K562 (cell line): ENCODE measurements at regions not wholly inside any gene's neighbourhood (a gene's known extent, or its start where the extent isn't known, plus 50 kb on each side); places are given as distances from the start of the nearest gene placed in this dataset.

Experiments used
- ATAC-seq: fragments of 200-7000 bp; cut with Tn5 transposase; 3 replicates; pipeline ENCODE4 v1.9.1; 2020; ENCODE audit warnings: moderate library complexity
- BruUV-seq: library from RNA; stranded (reverse); fragments of 400-500 nt; replicated peaks from 2 replicates; lab custom pipeline; 2021; lab: Mats Ljungman, UMichigan
- CTCF ChIA-PET: fragments of 300-600 bp; formaldehyde crosslinking; extraction: SDS; loops from one replicate; lab custom pipeline; 2021; ENCODE audit warnings: low intra/inter-chr PET ratio; lab: Yijun Ruan, JAX
- POLR2A ChIA-PET: fragments of 300-600, 350-650 bp; sonication (Branson Sonifier 250); formaldehyde crosslinking; extraction: SDS; loops from one replicate; lab custom pipeline; 2021; ENCODE audit warnings: antibody characterized with exemption, inconsistent platforms; lab: Yijun Ruan, JAX
- DNase-seq, 4 experiments: peaks; one replicate each; pipeline versions ENCODE4 v3.0.0 to v3.0.0-alpha.2; 2011 to 2018; ENCODE audit warnings: low spot score in 3 of 4, mixed read lengths in 3 of 4; ENCODE audit errors: extremely low read depth in 1 of 4
- FAIRE-seq: peaks from 2 replicates; lab custom pipeline; 2011; peaks lifted over from hg19 to GRCh38; lab: Jason Lieb, UNC
- H2AFZ ChIP-seq: 2 replicates; pipeline ENCODE4 v1.6.0; 2011; ENCODE audit warnings: low read depth, low read length, control low read depth, inconsistent platforms
- H3K27ac ChIP-seq: fragments of 200-600 bp; 3 replicates; pipeline ENCODE4 v1.8.0; 2011; ENCODE audit warnings: low read depth, mild to moderate bottlenecking, control low read depth, inconsistent platforms, low read length, moderate library complexity, mixed read lengths; ENCODE audit errors: extremely low read depth
- H3K27me3 ChIP-seq, 2 experiments: fragments of 300-600 bp in 1 of 2; 2 replicates in 1 of 2; 3 replicates in 1 of 2; pipeline versions ENCODE4 v1.6.0 to v1.8.0; 2011; ENCODE audit warnings: inconsistent platforms in 2 of 2, low read length in 2 of 2, mild to moderate bottlenecking in 1 of 2, mixed read lengths in 1 of 2, moderate library complexity in 1 of 2; ENCODE audit not compliant: control insufficient read depth in 2 of 2, insufficient read depth in 2 of 2
- H3K36me3 ChIP-seq: fragments of 300-600 bp; 3 replicates; pipeline ENCODE4 v1.8.0; 2011; ENCODE audit warnings: mild to moderate bottlenecking, low read length, inconsistent platforms; ENCODE audit not compliant: control insufficient read depth, insufficient read depth
- H3K4me1 ChIP-seq, 2 experiments: fragments of 200-600 bp in 1 of 2; replicated peaks in 1 of 2; 2 replicates in 1 of 2; 3 replicates in 1 of 2; pipeline versions ENCODE4 v1.5.1 to v1.8.0; 2011; ENCODE audit warnings: inconsistent platforms in 2 of 2, low read length in 2 of 2, mild to moderate bottlenecking in 1 of 2, mixed read lengths in 1 of 2, moderate library complexity in 1 of 2; ENCODE audit not compliant: control insufficient read depth in 2 of 2, insufficient read depth in 2 of 2
- H3K4me2 ChIP-seq: 2 replicates; pipeline ENCODE4 v1.6.1; 2011; ENCODE audit warnings: low read length, control low read depth, inconsistent platforms, mixed read lengths; ENCODE audit not compliant: insufficient read depth
- H3K4me3 ChIP-seq: fragments of 200-600 bp; sonication (generic), shearing (Covaris generic); 2 replicates; pipeline ENCODE4 v1.5.1; 2016; ENCODE audit warnings: control low read depth, inconsistent platforms
- H3K79me2 ChIP-seq: fragments of 200-600 bp; 3 replicates; pipeline ENCODE4 v1.8.0; 2011; ENCODE audit warnings: low read length, inconsistent platforms; ENCODE audit not compliant: control insufficient read depth, insufficient read depth
- H3K9ac ChIP-seq, 2 experiments: 2 replicates each; pipeline versions ENCODE4 v1.6.0 to v1.6.1; 2011; ENCODE audit warnings: low read depth in 2 of 2, low read length in 2 of 2, control low read depth in 1 of 2, inconsistent platforms in 1 of 2, mild to moderate bottlenecking in 1 of 2, mixed read lengths in 1 of 2; ENCODE audit not compliant: insufficient read depth in 1 of 2
- H3K9me1 ChIP-seq: one replicate; pipeline ENCODE4 v1.6.0; 2011; ENCODE audit warnings: inconsistent platforms, mild to moderate bottlenecking, low read length, moderate library complexity; ENCODE audit not compliant: control insufficient read depth, insufficient read depth
- H3K9me3 ChIP-seq: replicated peaks from 2 replicates; pipeline ENCODE4 v1.5.1; 2011; ENCODE audit warnings: low read depth, low read length, inconsistent platforms; ENCODE audit not compliant: control insufficient read depth, insufficient read depth
- H4K20me1 ChIP-seq: replicated peaks from 2 replicates; pipeline ENCODE4 v1.6.1; 2011; ENCODE audit warnings: low read length, inconsistent platforms, mixed read lengths; ENCODE audit not compliant: control insufficient read depth, insufficient read depth
- CBFB ChIP-seq: sonication (generic); formaldehyde crosslinking; IDR thresholded peaks from 2 replicates; pipeline ENCODE4 v1.4.0; 2020; ENCODE audit warnings: mild to moderate bottlenecking, missing genetic modification reagents
- ELK1 ChIP-seq: sonication (generic); formaldehyde crosslinking; IDR thresholded peaks from 2 replicates; pipeline ENCODE4 v1.8.1; 2022; ENCODE audit warnings: missing genetic modification reagents
- FOXJ3 ChIP-seq: sonication (generic); formaldehyde crosslinking; IDR thresholded peaks from 2 replicates; pipeline ENCODE4 v1.4.0; 2020; ENCODE audit warnings: mild to moderate bottlenecking, missing genetic modification reagents
- FOXK1 ChIP-seq: sonication (generic); formaldehyde crosslinking; IDR thresholded peaks from 2 replicates; pipeline ENCODE4 v1.8.0; 2022; ENCODE audit warnings: missing genetic modification reagents, mild to moderate bottlenecking, borderline replicate concordance
- JUNB ChIP-seq: fragments of 450-650 bp; formaldehyde crosslinking; conservative IDR thresholded peaks from 2 replicates; pipeline ENCODE4 v1.4.0; 2020; ENCODE audit warnings: mild to moderate bottlenecking
- POLR2G ChIP-seq: fragments of 200-400 bp; formaldehyde crosslinking; IDR thresholded peaks from 2 replicates; pipeline ENCODE4 v1.6.1; 2017; ENCODE audit warnings: low read depth, mild to moderate bottlenecking, antibody characterized with exemption, low read length, moderate library complexity
- PURB ChIP-seq: sonication (generic); formaldehyde crosslinking; IDR thresholded peaks from 2 replicates; pipeline ENCODE4 v1.9.0; 2021; ENCODE audit warnings: low read depth, mild to moderate bottlenecking, missing genetic modification reagents
- THRAP3 ChIP-seq: fragments of 450-650 bp; IDR thresholded peaks from 2 replicates; pipeline ENCODE4 v1.6.1; 2016; ENCODE audit warnings: mild to moderate bottlenecking, inconsistent platforms, borderline replicate concordance
- YBX1 ChIP-seq: fragments of 450-650 bp; IDR thresholded peaks from 2 replicates; pipeline ENCODE4 v1.7.1; 2016; ENCODE audit warnings: mild to moderate bottlenecking
- WGBS: fragments of 100-300 bp; shearing (Covaris generic); methylation state at CpG from one replicate; pipeline ENCODE4 v1.1.6; 2016; ENCODE audit warnings: low coverage, mixed read lengths; ENCODE audit not compliant: insufficient coverage; ENCODE audit errors: missing lambda C conversion rate; 5-methylcytosine and 5-hydroxymethylcytosine counted together
- in situ Hi-C: fragments of 300-500 bp; cut with MboI; formaldehyde crosslinking; loops from 4 replicates; pipeline ENCODE4 v1.15.0; 2018; ENCODE audit warnings: inconsistent platforms, mixed read lengths
- intact Hi-C: fragments of 100-400 bp; cut with micrococcal nuclease; formaldehyde crosslinking; loops from 2 replicates; pipeline ENCODE4 v1.14.2; 2022
- TF ChIP-seq, protein P1 (sequence below): fragments of 450-650 bp; formaldehyde crosslinking; IDR thresholded peaks from 2 replicates; pipeline ENCODE4 v1.4.0; 2022; ENCODE audit warnings: missing genetic modification characterization
- TF ChIP-seq, protein P2 (sequence below): fragments of 450-650 bp; formaldehyde crosslinking; IDR thresholded peaks from 2 replicates; pipeline ENCODE4 v1.4.0; 2022; ENCODE audit warnings: mild to moderate bottlenecking, moderate library complexity

DNA sequence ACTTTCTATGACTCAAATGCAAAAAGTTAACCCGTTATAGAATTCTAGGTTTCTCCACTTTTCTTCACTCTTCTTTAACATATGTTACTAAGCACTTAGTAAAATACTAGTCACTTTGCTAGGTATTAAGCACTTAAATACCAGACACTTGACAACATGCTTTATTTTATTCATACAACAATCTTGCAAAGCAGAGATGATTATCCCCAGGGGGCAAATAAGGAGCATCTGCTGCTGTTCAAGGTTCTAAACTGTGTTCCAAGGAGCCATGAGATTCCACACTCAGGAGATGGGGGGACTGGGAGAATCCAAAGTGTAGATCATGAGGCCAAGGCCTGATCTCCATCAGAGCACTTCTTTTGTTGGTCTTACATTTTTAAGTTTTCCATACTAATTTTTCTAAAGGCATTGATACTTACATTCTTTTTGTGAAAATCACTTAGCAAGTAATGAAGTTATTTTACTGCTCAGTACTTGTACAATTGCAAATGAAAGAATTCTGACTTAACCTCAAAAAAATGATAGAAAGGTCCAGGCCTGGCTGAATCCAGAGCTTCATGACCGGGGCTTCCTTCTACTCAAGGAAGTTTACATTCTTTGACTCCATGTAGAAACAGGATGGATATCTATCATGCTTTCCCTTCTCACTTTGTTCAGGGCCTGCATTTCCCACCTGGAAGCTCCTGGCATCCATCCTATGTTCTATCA is 504.4 kb upstream of the WWC1 start (continued):
- no peak for TF ChIP-seq POLR2G
- TF ChIP-seq ELK1, result no peak
- TF ChIP-seq, protein P1, sequence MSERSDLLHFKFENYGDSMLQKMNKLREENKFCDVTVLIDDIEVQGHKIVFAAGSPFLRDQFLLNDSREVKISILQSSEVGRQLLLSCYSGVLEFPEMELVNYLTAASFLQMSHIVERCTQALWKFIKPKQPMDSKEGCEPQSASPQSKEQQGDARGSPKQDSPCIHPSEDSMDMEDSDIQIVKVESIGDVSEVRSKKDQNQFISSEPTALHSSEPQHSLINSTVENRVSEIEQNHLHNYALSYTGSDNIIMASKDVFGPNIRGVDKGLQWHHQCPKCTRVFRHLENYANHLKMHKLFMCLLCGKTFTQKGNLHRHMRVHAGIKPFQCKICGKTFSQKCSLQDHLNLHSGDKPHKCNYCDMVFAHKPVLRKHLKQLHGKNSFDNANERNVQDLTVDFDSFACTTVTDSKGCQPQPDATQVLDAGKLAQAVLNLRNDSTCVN, result no peak
- no peak for TF ChIP-seq YBX1
- TF ChIP-seq PURB (CRISPR knock-in tag), result no peak
- no peak for TF ChIP-seq FOXK1 (CRISPR knock-in tag)
- TF ChIP-seq, protein P2, sequence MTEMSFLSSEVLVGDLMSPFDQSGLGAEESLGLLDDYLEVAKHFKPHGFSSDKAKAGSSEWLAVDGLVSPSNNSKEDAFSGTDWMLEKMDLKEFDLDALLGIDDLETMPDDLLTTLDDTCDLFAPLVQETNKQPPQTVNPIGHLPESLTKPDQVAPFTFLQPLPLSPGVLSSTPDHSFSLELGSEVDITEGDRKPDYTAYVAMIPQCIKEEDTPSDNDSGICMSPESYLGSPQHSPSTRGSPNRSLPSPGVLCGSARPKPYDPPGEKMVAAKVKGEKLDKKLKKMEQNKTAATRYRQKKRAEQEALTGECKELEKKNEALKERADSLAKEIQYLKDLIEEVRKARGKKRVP (CRISPR knock-in tag), result no peak

GRCh38 chr5:167790045-167790444 is 501.4 kb upstream of the WWC1 start:
- in situ Hi-C loops, result no loop called here
- no peaks in the 10 kb centered on the region for H3K4me1 ChIP-seq
- TF ChIP-seq JUNB (CRISPR knock-in tag) (no peak), FOXJ3 (CRISPR knock-in tag) (no peak), THRAP3 (no peak), CBFB (CRISPR knock-in tag) (no peak)

More at GRCh38 chr5:167790045-167790444, 501.4 kb upstream of the WWC1 start:
- Histone ChIP-seq H3K9me1 (no peaks in the 10 kb centered on the region), H4K20me1 (no peaks in the 10 kb centered on the region), H3K4me3 (no peak overlapping the region), H3K4me2 (no peak overlapping the region), H3K27me3 (no peaks in the 10 kb centered on the region), H2AFZ (no peak overlapping the region), H3K36me3 (no peaks in the 10 kb centered on the region), H3K9ac (no peak overlapping the region), H3K27ac (no peak overlapping the region), H3K79me2 (no peaks in the 10 kb centered on the region), H3K9me3 (no peaks in the 10 kb centered on the region)
- FAIRE-seq (no peak), DNase-seq (no peak), ATAC-seq (no peak)
- intact Hi-C loops, result no loop called here
- BruUV-seq, result no TSS peak
- 2% methylated on average over 7 of the region's 7 CpGs for WGBS
- POLR2A ChIA-PET, result no interaction called here
- CTCF ChIA-PET, result no interaction called here
